CD4-positive, alpha-beta T cell treated with Interleukin-4 for 1 hour (primary cell): ENCODE measurements at regions not wholly inside any gene's neighbourhood (a gene's known extent, or its start where the extent isn't known, plus 50 kb on each side); places are given as distances from the start of the nearest gene placed in this dataset.

ENCODE experiments used
- DNase-seq, 2 donors: peaks; one replicate each; pipeline ENCODE4 v3.0.0-alpha.2; 2020 to 2022

DNA sequence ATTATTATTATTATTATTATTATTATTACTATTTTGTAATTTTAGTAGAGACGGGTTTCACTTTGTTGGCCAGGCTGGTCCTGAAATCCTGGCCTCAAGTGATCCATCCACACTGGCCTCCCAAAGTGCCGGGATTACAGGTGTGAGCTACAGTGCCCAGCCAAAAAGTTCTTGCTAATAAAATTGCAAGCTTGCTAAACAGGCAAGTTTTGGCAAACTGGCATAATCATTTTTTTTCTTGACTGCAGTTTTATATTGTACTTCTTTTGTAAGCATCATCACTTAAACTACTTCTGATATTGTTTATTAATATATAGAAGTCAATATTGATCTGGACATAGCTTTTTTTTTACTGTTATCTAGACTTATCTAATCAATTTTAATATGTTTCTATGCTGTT lies 536.4 kb downstream of the LRFN5 start:
- DNase-seq: no peak

GRCh38 chr14:42141328-42141727 lies 534.7 kb downstream of the LRFN5 start:
- DNase-seq: no peak

DNA sequence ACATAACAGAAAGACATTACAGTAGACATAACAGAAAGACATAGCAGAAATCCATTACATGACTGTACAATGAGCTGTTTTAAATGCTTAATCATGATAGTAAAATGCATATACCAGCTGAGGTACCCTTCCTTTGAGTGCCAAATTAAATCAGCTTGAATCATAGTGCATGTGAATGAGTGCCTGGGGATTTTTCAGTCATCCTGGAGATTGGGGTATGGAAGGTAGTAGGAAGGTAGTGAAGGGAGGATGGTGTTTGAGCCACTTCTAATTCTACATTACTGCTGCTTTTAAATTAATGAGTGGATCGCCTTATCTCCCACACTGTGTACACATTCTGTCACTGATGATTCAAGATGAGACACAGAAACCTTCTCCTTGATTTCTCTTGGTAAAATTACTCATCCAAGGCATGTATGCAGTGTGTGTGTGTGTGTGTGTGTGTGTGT lies 534.2 kb downstream of the LRFN5 start:
- no peak for DNase-seq

- DNase-seq: no peak
Observed at GRCh38 chr14:42140001-42140400, 533.3 kb downstream of the LRFN5 start.

- no peak for DNase-seq
Observed at GRCh38 chr14:42138406-42138805, 531.7 kb downstream of the LRFN5 start.

GRCh38 chr14:42130815-42131214 lies 524.1 kb downstream of the LRFN5 start:
- DNase-seq: no peak

DNA sequence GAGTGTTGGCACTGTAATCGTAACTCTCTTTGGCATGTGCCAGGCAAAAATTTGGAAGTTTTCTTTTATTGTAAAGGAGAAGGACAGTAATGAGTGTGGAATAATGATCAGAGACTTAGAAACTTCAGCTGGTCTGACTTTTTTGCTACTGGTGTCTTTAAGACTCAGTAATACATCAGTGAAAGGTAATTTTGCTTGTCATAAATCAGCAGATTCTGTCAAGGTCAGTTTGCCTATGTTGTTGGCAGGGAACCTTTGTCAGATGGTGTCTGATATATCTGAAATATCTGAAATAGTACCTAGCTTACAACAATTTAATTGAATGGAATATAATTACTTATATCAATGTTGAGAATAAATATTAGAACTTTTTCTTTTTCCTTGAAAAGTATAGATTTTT lies 516.9 kb downstream of the LRFN5 start:
- no peak for DNase-seq

- DNase-seq: no peak
Observed at GRCh38 chr14:42113358-42114069, 506.8 kb downstream of the LRFN5 start.

DNA sequence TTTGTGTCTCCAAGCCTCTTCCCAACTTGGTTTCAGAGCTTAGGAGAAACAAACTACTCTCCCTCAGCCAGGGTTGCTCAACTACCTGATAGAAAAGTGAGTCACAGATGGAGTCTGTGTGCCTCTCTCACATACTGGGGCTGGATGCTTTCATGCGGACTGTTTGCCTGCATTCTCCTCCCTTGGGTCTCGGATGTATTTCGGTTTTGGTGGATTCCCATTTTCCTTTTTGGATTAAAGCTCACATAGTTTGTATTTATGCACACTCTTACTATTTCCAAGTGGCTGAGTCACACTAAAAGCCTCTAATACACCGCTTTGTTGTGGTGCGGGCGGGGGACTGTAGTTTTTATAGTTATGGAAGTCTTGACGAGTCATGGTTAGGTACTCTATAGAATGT lies 505.4 kb downstream of the LRFN5 start:
- DNase-seq: no peak

- DNase-seq: no peak
Observed at GRCh38 chr14:42111355-42111754, 504.7 kb downstream of the LRFN5 start.

- no peak for DNase-seq
Observed at GRCh38 chr14:42110167-42110566, 503.5 kb downstream of the LRFN5 start.

DNA sequence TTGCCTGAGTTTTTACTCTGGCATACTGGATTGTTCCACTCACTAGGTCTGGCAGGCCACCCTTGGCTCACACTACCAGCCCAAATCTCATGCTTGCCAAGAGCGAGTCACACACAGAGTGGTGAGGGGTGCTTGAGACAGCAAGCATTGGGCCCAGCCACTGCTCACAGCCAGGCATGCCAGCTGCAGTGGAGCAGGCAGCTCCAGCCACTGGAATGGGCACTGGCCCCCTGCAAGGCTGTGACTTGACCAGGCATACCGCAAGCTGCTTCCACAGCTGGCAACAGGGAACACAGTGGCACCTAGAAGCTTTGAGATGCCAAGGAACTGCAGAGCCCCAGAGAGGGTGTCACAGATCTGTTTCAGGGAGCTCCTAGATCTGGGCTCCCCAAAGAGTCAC lies 488.5 kb downstream of the LRFN5 start:
- DNase-seq: no peak

GRCh38 chr14:42090122-42090521 lies 483.4 kb downstream of the LRFN5 start:
- DNase-seq: no peak

DNA sequence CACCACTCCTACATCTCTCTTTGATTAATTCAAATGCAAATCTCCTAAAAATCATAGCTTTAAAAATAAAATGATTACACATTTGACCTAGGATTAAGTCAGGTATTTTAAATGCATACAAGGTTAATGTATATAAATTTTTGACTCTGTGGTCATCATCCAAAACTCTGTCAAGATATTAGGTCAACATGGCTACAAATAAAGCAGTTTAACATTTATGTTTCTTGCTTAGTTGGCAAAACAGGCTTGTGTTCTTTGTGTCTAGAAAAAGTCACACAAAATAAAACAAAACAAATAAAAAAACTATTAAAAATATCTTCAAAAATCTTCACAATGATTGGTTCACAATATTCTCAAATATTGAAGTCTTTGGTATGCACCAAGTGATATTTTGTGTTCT lies 473.2 kb downstream of the LRFN5 start:
- DNase-seq: no peak

GRCh38 chr14:42078345-42078744 lies 471.7 kb downstream of the LRFN5 start:
- DNase-seq: no peak

DNA sequence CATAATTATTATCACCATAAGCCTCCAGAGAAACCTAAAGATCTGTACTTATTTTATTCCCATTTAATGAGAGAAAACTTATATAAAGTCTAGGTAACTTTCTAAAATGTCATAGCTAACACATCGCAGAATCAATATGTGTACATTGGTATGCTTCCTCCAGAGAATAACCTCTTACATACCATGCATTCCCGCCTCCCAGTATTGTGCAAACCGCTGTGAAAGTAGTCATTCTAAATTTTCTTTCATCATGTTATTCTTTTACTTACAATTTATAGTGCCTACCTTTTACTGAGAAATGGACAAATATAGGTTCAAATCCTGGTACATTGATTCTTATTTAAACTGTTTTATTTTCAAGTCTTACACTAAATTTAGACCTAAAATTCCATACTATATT lies 463.4 kb downstream of the LRFN5 start:
- no peak for DNase-seq

DNA sequence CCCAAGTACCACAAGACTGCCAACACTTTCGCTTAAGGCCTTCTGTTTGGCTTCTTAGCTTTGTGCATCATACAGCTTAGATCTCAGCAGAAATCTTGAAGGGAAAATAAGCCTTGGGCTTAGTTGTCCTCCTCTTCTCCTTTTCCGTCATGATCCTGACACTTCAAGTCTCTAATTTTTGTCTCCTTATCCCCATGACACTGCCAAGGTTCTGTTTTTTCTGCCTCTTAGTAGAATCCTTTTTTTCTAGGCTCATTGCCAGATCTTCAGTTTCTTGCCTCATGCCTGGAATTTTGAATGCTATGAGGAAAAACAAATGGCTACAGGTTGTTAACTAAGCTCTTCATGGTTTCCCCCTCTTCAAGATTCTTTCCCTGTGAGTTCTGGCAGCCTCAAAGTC lies 450.4 kb downstream of the LRFN5 start:
- DNase-seq: no peak

DNA sequence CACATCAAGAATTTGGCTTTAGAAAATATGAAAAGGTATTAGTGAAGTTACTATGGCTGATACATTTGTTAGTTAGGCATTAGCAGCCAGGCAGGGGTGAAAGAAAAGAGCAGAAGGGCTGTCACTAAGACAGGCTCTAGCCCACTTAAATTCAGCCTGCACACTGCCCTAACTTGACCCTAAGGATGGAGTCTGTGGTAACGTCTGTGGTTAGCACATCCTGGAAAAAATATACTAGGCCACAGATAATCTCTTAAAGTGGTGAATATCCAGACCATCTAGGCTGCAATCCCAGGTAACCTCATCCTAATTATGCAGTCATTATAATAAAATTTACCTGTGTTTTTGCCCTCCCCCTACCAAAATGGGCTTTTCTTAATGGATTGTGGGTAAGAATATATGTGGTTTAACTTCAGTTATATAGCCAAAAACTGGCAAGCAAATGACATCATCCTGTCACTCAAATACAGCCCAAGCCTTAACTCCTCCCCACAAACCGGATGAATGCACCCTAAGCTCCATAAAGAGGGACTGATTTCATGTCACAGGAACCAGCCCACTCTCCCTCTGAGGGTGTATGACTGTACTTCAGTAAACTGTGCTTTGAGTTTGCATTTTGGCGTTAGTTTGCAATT lies 440.9 kb downstream of the LRFN5 start:
- no peak for DNase-seq

DNA sequence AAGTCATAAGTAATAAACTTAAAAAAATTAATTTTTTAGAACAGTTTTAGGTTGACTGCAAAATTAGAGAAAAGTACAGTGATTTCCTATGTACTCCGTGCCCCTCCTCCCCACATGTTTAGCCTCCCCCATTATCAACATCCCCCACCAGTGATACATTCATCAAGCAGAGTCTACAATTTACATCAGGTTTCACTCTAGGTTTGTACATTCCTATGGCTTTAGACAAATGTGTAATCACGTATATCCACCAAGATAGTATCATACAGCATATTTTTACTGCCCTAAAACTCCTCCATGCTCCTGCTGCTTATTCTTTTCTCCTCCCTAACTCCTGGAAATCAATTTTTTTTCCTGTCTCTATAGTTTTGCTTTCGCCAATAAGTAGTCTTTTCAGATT lies 438.7 kb downstream of the LRFN5 start:
- no peak for DNase-seq

DNA sequence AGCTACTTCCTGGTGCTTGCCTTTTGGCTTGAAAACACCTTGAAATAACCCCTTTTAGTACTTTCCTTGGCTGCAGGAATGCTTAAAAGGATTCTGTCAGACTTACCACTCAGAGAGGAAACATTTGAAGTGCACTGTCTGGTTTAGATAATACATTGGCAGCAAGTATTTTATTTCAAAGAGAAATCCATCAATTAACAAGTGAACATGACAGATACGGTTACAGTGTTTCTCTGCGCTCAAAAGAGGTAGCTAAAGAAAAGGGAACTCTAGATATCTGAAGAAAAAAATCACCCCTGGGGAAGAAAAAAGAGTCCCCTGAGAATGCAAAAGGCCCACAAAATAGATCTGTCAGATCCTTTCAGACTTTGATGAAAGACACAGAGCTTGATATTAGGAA lies 421.9 kb downstream of the LRFN5 start:
- DNase-seq: no peak

GRCh38 chr14:42027271-42027670 lies 420.6 kb downstream of the LRFN5 start:
- no peak for DNase-seq

DNA sequence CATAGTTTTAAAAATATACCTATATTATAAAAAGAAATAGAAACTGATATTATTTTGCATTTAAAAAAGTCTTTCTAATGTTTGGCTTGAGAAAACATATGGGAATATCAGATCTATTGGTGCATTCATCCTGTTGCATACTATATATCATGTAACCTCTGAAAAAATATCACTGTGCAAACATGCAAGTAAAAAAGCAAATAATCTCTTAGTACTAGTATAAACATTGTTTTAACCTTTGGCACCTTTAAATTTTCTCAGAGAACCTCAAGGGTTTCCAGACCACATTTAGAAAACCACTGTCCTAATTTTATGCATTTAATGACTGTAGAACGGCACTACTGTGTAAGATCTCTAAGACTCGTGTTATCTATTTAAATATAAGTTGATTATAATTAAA lies 416.8 kb downstream of the LRFN5 start:
- DNase-seq: no peak

- DNase-seq: no peak
Observed at GRCh38 chr14:42014301-42014700, 407.6 kb downstream of the LRFN5 start.

DNA sequence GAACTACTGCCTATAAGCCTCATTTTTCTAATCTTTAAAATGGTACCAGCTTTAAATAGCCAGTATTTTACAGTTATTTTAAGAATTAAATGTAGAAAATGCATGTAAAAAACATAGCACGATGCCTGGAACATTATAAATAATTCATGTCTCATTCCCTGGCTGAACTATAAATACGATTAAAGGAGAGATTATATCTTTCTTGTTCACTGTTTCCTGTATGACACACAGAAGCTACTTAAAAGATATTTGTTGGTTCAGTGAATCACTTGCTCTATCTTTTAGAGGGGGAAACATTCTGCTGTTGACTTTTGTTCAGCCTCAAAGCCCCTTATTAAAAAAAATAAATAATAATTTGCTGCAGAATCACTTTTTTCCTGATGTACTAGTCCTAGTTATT lies 406.9 kb downstream of the LRFN5 start:
- no peak for DNase-seq

- DNase-seq: no peak
Observed at GRCh38 chr14:42013153-42013552, 406.5 kb downstream of the LRFN5 start.
